ENCODE measurements at regions not wholly inside any gene's neighbourhood (a gene's known extent, or its start where the extent isn't known, plus 50 kb on each side); places are given as distances from the start of the nearest gene placed in this dataset.

GRCh38 chr3:160132226-160132625, 93.0 kb upstream of the C3orf80 start:
- DNase-seq, result no peak

- DNase-seq, result no peak
Measured at GRCh38 chr3:160133757-160134156, 91.5 kb upstream of the C3orf80 start.

- no peak for DNase-seq
Measured at GRCh38 chr3:160134454-160134853, 90.8 kb upstream of the C3orf80 start.

- no peak for DNase-seq
Measured at GRCh38 chr3:160134964-160135363, 90.3 kb upstream of the C3orf80 start.

GRCh38 chr3:160135851-160136250, 89.4 kb upstream of the C3orf80 start:
- no peak for DNase-seq

GRCh38 chr3:160136421-160136820, 88.8 kb upstream of the C3orf80 start:
- no peak for DNase-seq

GRCh38 chr3:160139291-160139690, 85.9 kb upstream of the C3orf80 start:
- no peak for DNase-seq

GRCh38 chr3:160140756-160141155, 84.5 kb upstream of the C3orf80 start:
- no peak for DNase-seq

- DNase-seq, result no peak
Measured at GRCh38 chr3:160141485-160142185, 83.6 kb upstream of the C3orf80 start.

- DNase-seq, result no peak
Measured at GRCh38 chr3:160143482-160143881, 81.7 kb upstream of the C3orf80 start.

- DNase-seq, result no peak
Measured at GRCh38 chr3:160150066-160150465, 75.2 kb upstream of the C3orf80 start.

GRCh38 chr3:160150525-160150924, 74.7 kb upstream of the C3orf80 start:
- DNase-seq, result no peak

- DNase-seq, result no peak
Measured at GRCh38 chr3:160152638-160153037, 72.6 kb upstream of the C3orf80 start.

- DNase-seq, result no peak
Measured at GRCh38 chr3:160154033-160154432, 71.2 kb upstream of the C3orf80 start.

GRCh38 chr3:160154596-160154995, 70.6 kb upstream of the C3orf80 start:
- no peak for DNase-seq

GRCh38 chr3:160157321-160157720, 67.9 kb upstream of the C3orf80 start:
- no peak for DNase-seq

GRCh38 chr3:160159341-160159740, 65.9 kb upstream of the C3orf80 start:
- DNase-seq, result no peak

GRCh38 chr3:160159806-160160205, 65.4 kb upstream of the C3orf80 start:
- DNase-seq, result no peak

GRCh38 chr3:160161921-160162320, 63.3 kb upstream of the C3orf80 start:
- DNase-seq, result no peak

GRCh38 chr3:160162440-160162839, 62.8 kb upstream of the C3orf80 start:
- DNase-seq, result no peak

GRCh38 chr3:160163229-160163878, 61.9 kb upstream of the C3orf80 start:
- DNase-seq, result peak; percentile 8

- DNase-seq, result no peak
Measured at GRCh38 chr3:160168246-160168645, 57.0 kb upstream of the C3orf80 start.

GRCh38 chr3:160169139-160169976, 55.9 kb upstream of the C3orf80 start:
- no peak for DNase-seq
